ENCODE measurements at regions not wholly inside any gene's neighbourhood (a gene's known extent, or its start where the extent isn't known, plus 50 kb on each side); places are given as distances from the start of the nearest gene placed in this dataset.

GRCh38 chr14:104343294-104343625 lies 204.9 kb downstream of the KIF26A start (continued):
- TF ChIP-seq ARID4B (CRISPR knock-in tag; IDR thresholded peaks at IDR 0.05; ENCODE audit: borderline replicate concordance): no peak

GRCh38 chr14:104343690-104344640 lies 205.6 kb downstream of the KIF26A start:
- TF ChIP-seq KAT7 (CRISPR knock-in tag; IDR thresholded peaks at IDR 0.05; ENCODE audit: borderline replicate concordance) (no peak), ZBTB21 (CRISPR knock-in tag; IDR thresholded peaks at IDR 0.05; ENCODE audit: borderline replicate concordance) (no peak), TCF7 (CRISPR knock-in tag; IDR thresholded peaks at IDR 0.05; ENCODE audit: low read depth) (no peak), JUN (CRISPR knock-in tag; IDR thresholded peaks at IDR 0.05) (no peak), GRHL2 (CRISPR knock-in tag; IDR thresholded peaks at IDR 0.05; ENCODE audit: insufficient replicate concordance, severe bottlenecking) (no peak), ZNF512 (CRISPR knock-in tag; IDR thresholded peaks at IDR 0.05; ENCODE audit: borderline replicate concordance) (no peak)
- peak; percentile 17 for DNase-seq (ENCODE audit: low spot score)
- Mint-ChIP-seq H3K4me3 (no peak overlapping the region), H3K27ac (no peak overlapping the region), H3K36me3 (no peaks in the 10 kb centered on the region), H3K4me1 (peaks cover 9% of the 10 kb centered on the region), H3K27me3 (ENCODE audit: low read depth) (peaks cover 15% of the 10 kb centered on the region), H3K9me3 (peaks cover 24% of the 10 kb centered on the region)
- ChIA-PET POLR2A (no interaction called here), CTCF (interaction anchor here (0.9 kb wide), 1 partner anchor 11 kb away, joined by 3 read pairs; no protein-coding TSS in a partner anchor)
- ATAC-seq: peak; percentile 38

- Mint-ChIP-seq H3K9me3 (peaks cover 17% of the 10 kb centered on the region), H3K36me3 (no peaks in the 10 kb centered on the region), H3K4me3 (no peak overlapping the region), H3K27ac (no peak overlapping the region), H3K4me1 (peaks cover 9% of the 10 kb centered on the region), H3K27me3 (ENCODE audit: low read depth) (peaks cover 9% of the 10 kb centered on the region)
- ChIA-PET CTCF (interaction anchor here (0.9 kb wide), 1 partner anchor 12 kb away, joined by 3 read pairs; no protein-coding TSS in a partner anchor), POLR2A (no interaction called here)
- no peak for DNase-seq (ENCODE audit: low spot score)
- ATAC-seq: no peak
- no peak for TF ChIP-seq CTCF (IDR thresholded peaks at IDR 0.05)
- no peak for TF ChIP-seq ZNF219 (CRISPR knock-in tag; IDR thresholded peaks at IDR 0.05; ENCODE audit: borderline replicate concordance)
- no peak for TF ChIP-seq JUN (CRISPR knock-in tag; IDR thresholded peaks at IDR 0.05)
- no peak for TF ChIP-seq AFF4 (CRISPR knock-in tag; IDR thresholded peaks at IDR 0.05; ENCODE audit: borderline replicate concordance)
- no peak for TF ChIP-seq IRF1 (CRISPR knock-in tag; IDR thresholded peaks at IDR 0.05)
- no peak for TF ChIP-seq RORB (CRISPR knock-in tag; IDR thresholded peaks at IDR 0.05)
- no peak for TF ChIP-seq CREB1 (CRISPR knock-in tag; IDR thresholded peaks at IDR 0.05)
- no peak for TF ChIP-seq ZNF423 (CRISPR knock-in tag; IDR thresholded peaks at IDR 0.05)
- TF ChIP-seq ZNF138 (CRISPR knock-in tag; conservative IDR thresholded peaks at IDR 0.05): no peak
- TF ChIP-seq IRF2 (CRISPR knock-in tag; IDR thresholded peaks at IDR 0.05; ENCODE audit: borderline replicate concordance, low read depth): no peak
- no peak for TF ChIP-seq GABPB1 (CRISPR knock-in tag; IDR thresholded peaks at IDR 0.05)
Observed at GRCh38 chr14:104344818-104345620, 206.6 kb downstream of the KIF26A start.

All from WTC11 (cell line).